HG02884 (cell line): ENCODE measurements at regions not wholly inside any gene's neighbourhood (a gene's known extent, or its start where the extent isn't known, plus 50 kb on each side); places are given as distances from the start of the nearest gene placed in this dataset.
"Not testable (repeated sequence)": the region's sequence is repeated elsewhere in the genome, so short reads cannot be mapped to it uniquely, and the experiment has no call there.

Source experiments
- ATAC-seq: cut with Tn5 transposase; IDR thresholded peaks from one replicate; pipeline ENCODE4 v1.9.1; 2021; ENCODE audit warnings: mild to moderate bottlenecking, moderate library complexity; ENCODE audit not compliant: unreplicated experiment

GRCh38 chr2:124967325-124967724 is 942.2 kb downstream of the CNTNAP5 start:
- no peak for ATAC-seq

GRCh38 chr2:124970030-124970429 is 944.9 kb downstream of the CNTNAP5 start:
- ATAC-seq, result no peak

- no peak for ATAC-seq
Observed at GRCh38 chr2:124973396-124973795, 948.3 kb downstream of the CNTNAP5 start.

- ATAC-seq, result no peak
Observed at GRCh38 chr2:124975224-124975623, 950.1 kb downstream of the CNTNAP5 start.

- no peak for ATAC-seq
Observed at GRCh38 chr2:124975648-124976047, 950.6 kb downstream of the CNTNAP5 start.

GRCh38 chr2:124978597-124978996 is 953.5 kb downstream of the CNTNAP5 start:
- no peak for ATAC-seq

GRCh38 chr2:124983595-124983994 is 958.5 kb downstream of the CNTNAP5 start:
- no peak for ATAC-seq

- ATAC-seq, result no peak
Observed at GRCh38 chr2:124985270-124985669, 960.2 kb downstream of the CNTNAP5 start.

GRCh38 chr2:124986136-124986535 is 961.0 kb downstream of the CNTNAP5 start:
- no peak for ATAC-seq

GRCh38 chr2:124986870-124987269 is 961.8 kb downstream of the CNTNAP5 start:
- not testable (repeated sequence) for ATAC-seq

- not testable (repeated sequence) for ATAC-seq
Observed at GRCh38 chr2:124987436-124987835, 962.3 kb downstream of the CNTNAP5 start.

GRCh38 chr2:124988111-124988510 is 963.0 kb downstream of the CNTNAP5 start:
- ATAC-seq, result no peak

- ATAC-seq, result no peak
Observed at GRCh38 chr2:124988794-124989193, 963.7 kb downstream of the CNTNAP5 start.

GRCh38 chr2:124993809-124994208 is 968.7 kb downstream of the CNTNAP5 start:
- no peak for ATAC-seq

- ATAC-seq, result no peak
Observed at GRCh38 chr2:124995185-124995912, 970.3 kb downstream of the CNTNAP5 start.

GRCh38 chr2:124996406-124996805 is 971.3 kb downstream of the CNTNAP5 start:
- no peak for ATAC-seq

GRCh38 chr2:124999906-125000305 is 974.8 kb downstream of the CNTNAP5 start:
- no peak for ATAC-seq

- ATAC-seq, result no peak
Observed at GRCh38 chr2:125004106-125004800, 979.2 kb downstream of the CNTNAP5 start.

- ATAC-seq, result no peak
Observed at GRCh38 chr2:125006676-125007075, 981.6 kb downstream of the CNTNAP5 start.

GRCh38 chr2:125028721-125029120 is 1003.6 kb downstream of the CNTNAP5 start:
- ATAC-seq, result not testable (repeated sequence)

GRCh38 chr2:125033871-125034270 is 1008.8 kb downstream of the CNTNAP5 start:
- no peak for ATAC-seq

- ATAC-seq, result no peak
Observed at GRCh38 chr2:125037135-125037653, 1012.1 kb downstream of the CNTNAP5 start.
